SK-N-SH (cell line): ENCODE measurements at regions not wholly inside any gene's neighbourhood (a gene's known extent, or its start where the extent isn't known, plus 50 kb on each side); places are given as distances from the start of the nearest gene placed in this dataset.

Experiments
- CTCF ChIA-PET: fragments of 300-600, 350-600 bp; formaldehyde crosslinking; extraction: SDS; loops from one replicate; lab custom pipeline; 2021; lab: Yijun Ruan, JAX
- POLR2A ChIA-PET: fragments of 350-600 bp; sonication (Branson Sonifier 250); formaldehyde crosslinking; extraction: SDS; loops from one replicate; lab custom pipeline; 2020; ENCODE audit warnings: antibody characterized with exemption, inconsistent platforms; lab: Yijun Ruan, JAX
- DNase-seq: peaks from one replicate; pipeline ENCODE4 v3.0.0; 2012
- H2AFZ ChIP-seq: fragments of 200-600 bp; sonication (generic); 2 replicates; pipeline ENCODE4 v1.8.1; 2016; ENCODE audit warnings: antibody characterized with exemption, mild to moderate bottlenecking, low read depth
- H3F3A ChIP-seq: fragments of 200-600 bp; sonication (generic); replicated peaks from 2 replicates; pipeline ENCODE3; 2016; ENCODE audit warnings: antibody characterized with exemption, mild to moderate bottlenecking; ENCODE audit not compliant: insufficient read depth
- H3K27ac ChIP-seq, 2 experiments: fragments of 200-500 bp in 1 of 2; fragments of 200-600 bp in 1 of 2; sonication (Bioruptor generic) in 1 of 2; sonication (generic), shearing (Covaris generic) in 1 of 2; 2 replicates each; pipeline versions ENCODE4 v1.5.1 to v1.6.1; 2014 to 2016; ENCODE audit warnings: low read depth in 2 of 2, inconsistent platforms in 1 of 2, low read length in 1 of 2, mild to moderate bottlenecking in 1 of 2, mixed read lengths in 1 of 2
- H3K27me3 ChIP-seq: fragments of 200-600 bp; sonication (generic), shearing (Covaris generic); 2 replicates; pipeline ENCODE4 v1.6.1; 2016; ENCODE audit warnings: mixed run types; ENCODE audit not compliant: insufficient read depth
- H3K36me3 ChIP-seq, 2 experiments: fragments of 200-500 bp in 1 of 2; fragments of 200-600 bp in 1 of 2; sonication (Bioruptor generic) in 1 of 2; sonication (generic) in 1 of 2; replicated peaks in 1 of 2; 2 replicates each; pipeline versions ENCODE3 to v1.5.1; 2014 to 2016; ENCODE audit warnings: low read length in 1 of 2, mild to moderate bottlenecking in 1 of 2; ENCODE audit not compliant: insufficient read depth in 2 of 2, control insufficient read depth in 1 of 2
- H3K4me1 ChIP-seq, 2 experiments: fragments of 200-500 bp in 1 of 2; fragments of 200-600 bp in 1 of 2; sonication (Bioruptor generic) in 1 of 2; sonication (generic), shearing (Covaris generic) in 1 of 2; 2 replicates each; pipeline versions ENCODE4 v1.5.1 to v1.6.1; 2014 to 2016; ENCODE audit warnings: low read depth in 1 of 2, low read length in 1 of 2, mixed run types in 1 of 2; ENCODE audit not compliant: insufficient read depth in 2 of 2, control insufficient read depth in 1 of 2
- H3K4me2 ChIP-seq: fragments of 200-600 bp; sonication (generic), shearing (Covaris generic); 2 replicates; pipeline ENCODE4 v1.6.1; 2017; ENCODE audit warnings: mixed run types
- H3K4me3 ChIP-seq, 2 experiments: fragments of 200-500 bp in 1 of 2; fragments of 200-600 bp in 1 of 2; sonication (Bioruptor generic) in 1 of 2; sonication (generic), shearing (Covaris generic) in 1 of 2; 2 replicates each; pipeline versions ENCODE4 v1.5.1 to v1.8.1; 2014 to 2016; ENCODE audit warnings: low read depth in 2 of 2, inconsistent platforms in 1 of 2, low read length in 1 of 2, mild to moderate bottlenecking in 1 of 2, mixed read lengths in 1 of 2, moderate library complexity in 1 of 2
- H3K79me2 ChIP-seq: fragments of 200-600 bp; sonication (generic); 2 replicates; pipeline ENCODE4 v1.8.1; 2017; ENCODE audit warnings: mild to moderate bottlenecking; ENCODE audit not compliant: insufficient read depth
- H3K9ac ChIP-seq: fragments of 200-600 bp; sonication (generic); 2 replicates; pipeline ENCODE4 v1.6.1; 2017; ENCODE audit warnings: mixed run types
- H3K9me2 ChIP-seq: fragments of 200-600 bp; sonication (generic); 2 replicates; pipeline ENCODE4 v1.6.1; 2017; ENCODE audit warnings: mixed run types
- H3K9me3 ChIP-seq: fragments of 200-600 bp; sonication (generic); 2 replicates; pipeline ENCODE4 v1.6.1; 2017; ENCODE audit warnings: mixed run types, mild to moderate bottlenecking, moderate library complexity
- H4K20me1 ChIP-seq: fragments of 200-600 bp; sonication (generic); 2 replicates; pipeline ENCODE4 v1.6.1; 2017; ENCODE audit warnings: mild to moderate bottlenecking, mixed run types; ENCODE audit not compliant: insufficient read depth
- FOSL2 ChIP-seq: IDR thresholded peaks from 2 replicates; pipeline ENCODE4 v1.4.0; 2012; ENCODE audit warnings: low read depth, mild to moderate bottlenecking, moderate library complexity, borderline replicate concordance
- FOXM1 ChIP-seq: IDR thresholded peaks from 2 replicates; pipeline ENCODE4 v1.4.0; 2012; ENCODE audit warnings: low read depth, mild to moderate bottlenecking
- GABPA ChIP-seq: IDR thresholded peaks from 2 replicates; pipeline ENCODE4 v1.4.0; 2012; ENCODE audit warnings: low read depth, mild to moderate bottlenecking
- GATA2 ChIP-seq: sonication (generic); formaldehyde crosslinking; IDR thresholded peaks from 2 replicates; pipeline ENCODE4 v1.5.0; 2020; ENCODE audit warnings: mild to moderate bottlenecking, missing genetic modification reagents
- JUND ChIP-seq: IDR thresholded peaks from 2 replicates; pipeline ENCODE4 v1.4.0; 2012
- MEF2A ChIP-seq: IDR thresholded peaks from 2 replicates; pipeline ENCODE4 v1.4.0; 2012; ENCODE audit warnings: low read depth, borderline replicate concordance
- NFIC ChIP-seq: IDR thresholded peaks from 2 replicates; pipeline ENCODE4 v1.4.0; 2012; ENCODE audit warnings: borderline replicate concordance
- RAD21 ChIP-seq: IDR thresholded peaks from 2 replicates; pipeline ENCODE4 v1.6.1; 2012; ENCODE audit warnings: mild to moderate bottlenecking, low read length
- YY1 ChIP-seq: IDR thresholded peaks from 2 replicates; pipeline ENCODE4 v1.4.0; 2012; ENCODE audit warnings: low read depth, mild to moderate bottlenecking
- WGBS: methylation state at CpG from one replicate; pipeline ENCODE4 v1.1.6; 2017; ENCODE audit warnings: low lambda C conversion rate; 5-methylcytosine and 5-hydroxymethylcytosine counted together
- TF ChIP-seq, protein P1 (sequence below): IDR thresholded peaks from 2 replicates; pipeline ENCODE4; 2012
- TF ChIP-seq, protein P2 (sequence below): IDR thresholded peaks from 2 replicates; pipeline ENCODE4 v1.4.0; 2012; ENCODE audit warnings: low read depth
- TF ChIP-seq, protein P3 (sequence below): fragments of 150-350 bp; IDR thresholded peaks from 2 replicates; pipeline ENCODE4 v1.6.1; 2016; ENCODE audit warnings: mild to moderate bottlenecking, low read depth, low read length
- TF ChIP-seq, protein P4 (sequence below): fragments of 200-600 bp; sonication (generic); IDR thresholded peaks from 2 replicates; pipeline ENCODE4 v1.6.1; 2017; ENCODE audit warnings: antibody characterized with exemption, mild to moderate bottlenecking, moderate library complexity

DNA sequence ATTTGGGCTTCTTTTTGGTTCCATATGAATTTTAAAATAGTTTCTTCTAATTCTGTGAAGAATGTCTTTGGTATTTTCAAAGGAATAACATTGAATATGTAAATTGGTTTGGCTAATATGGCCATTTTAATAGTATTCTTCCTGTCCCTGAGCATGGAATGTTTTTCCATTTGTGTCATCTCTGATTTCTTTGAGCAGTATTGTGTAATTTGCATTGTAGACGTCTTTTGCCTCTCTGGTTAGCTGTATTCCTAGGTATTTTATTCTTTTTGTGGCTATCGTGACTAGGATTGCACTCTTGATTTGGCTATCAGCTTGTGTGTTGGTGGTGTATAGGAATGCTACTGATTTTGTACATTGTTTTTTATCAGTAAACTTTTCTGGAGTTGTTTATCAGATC lies 601.9 kb downstream of the SNAPC1 start:
- CTCF ChIA-PET: interaction anchor here (1.0 kb wide), 1 partner anchor 186 kb away, joined by 3 read pairs; no protein-coding TSS in a partner anchor

DNA sequence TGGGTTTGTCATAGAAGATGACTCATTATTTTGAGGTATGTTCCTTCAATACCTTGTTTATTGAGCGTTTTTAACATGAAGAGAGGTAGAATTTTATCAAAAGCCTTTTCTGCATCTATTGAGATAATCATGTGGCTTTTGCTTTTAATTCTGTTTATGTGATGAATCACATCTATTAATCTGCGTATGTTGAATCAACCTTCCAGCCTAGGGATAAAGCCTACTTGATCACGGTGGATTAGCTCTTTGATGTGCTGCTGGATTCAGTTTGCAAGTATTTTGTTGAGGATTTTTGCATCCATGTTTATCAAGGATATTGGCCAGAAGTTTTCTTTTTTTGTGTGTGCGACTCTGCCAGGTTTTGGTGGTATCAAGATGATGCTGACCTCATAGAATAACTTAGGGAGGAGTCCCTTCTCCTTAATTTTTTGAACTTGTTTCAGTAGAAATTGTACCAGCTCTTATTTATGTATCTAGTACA lies 602.6 kb downstream of the SNAPC1 start:
- no peak for DNase-seq
- Histone ChIP-seq H3K79me2 (no peaks in the 10 kb centered on the region), H3K4me2 (no peak overlapping the region), H4K20me1 (no peaks in the 10 kb centered on the region), H3K36me3 (no peaks in the 10 kb centered on the region), H3K9me2 (no peaks in the 10 kb centered on the region), H3K4me1 (no peaks in the 10 kb centered on the region), H3F3A (no peaks in the 10 kb centered on the region), H3K4me3 (no peak overlapping the region), H3K27ac (no peak overlapping the region), H3K9me3 (no peaks in the 10 kb centered on the region), H2AFZ (no peak overlapping the region), H3K27me3 (no peaks in the 10 kb centered on the region), H3K9ac (no peak overlapping the region)
- 2% methylated on average over 4 of the region's 4 CpGs for WGBS
- ChIA-PET POLR2A (no interaction called here), CTCF (interaction anchor here (1.0 kb wide), 1 partner anchor 186 kb away, joined by 3 read pairs; no protein-coding TSS in a partner anchor)
- TF ChIP-seq, protein P1, sequence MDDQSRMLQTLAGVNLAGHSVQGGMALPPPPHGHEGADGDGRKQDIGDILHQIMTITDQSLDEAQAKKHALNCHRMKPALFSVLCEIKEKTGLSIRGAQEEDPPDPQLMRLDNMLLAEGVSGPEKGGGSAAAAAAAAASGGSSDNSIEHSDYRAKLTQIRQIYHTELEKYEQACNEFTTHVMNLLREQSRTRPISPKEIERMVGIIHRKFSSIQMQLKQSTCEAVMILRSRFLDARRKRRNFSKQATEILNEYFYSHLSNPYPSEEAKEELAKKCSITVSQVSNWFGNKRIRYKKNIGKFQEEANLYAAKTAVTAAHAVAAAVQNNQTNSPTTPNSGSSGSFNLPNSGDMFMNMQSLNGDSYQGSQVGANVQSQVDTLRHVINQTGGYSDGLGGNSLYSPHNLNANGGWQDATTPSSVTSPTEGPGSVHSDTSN: no peak

More for the DNA sequence above, 601.9 kb downstream of the SNAPC1 start:
- no peaks in the 10 kb centered on the region for H3K79me2 ChIP-seq
- TF ChIP-seq JUND (no peak), RAD21 (no peak)
- TF ChIP-seq, all 33 proteins: peak for 0
- H2AFZ ChIP-seq: no peak overlapping the region
- H3K4me3 ChIP-seq: no peak overlapping the region
- no peaks in the 10 kb centered on the region for H3K27me3 ChIP-seq
- H3K9me3 ChIP-seq: no peaks in the 10 kb centered on the region
- no peaks in the 10 kb centered on the region for H3F3A ChIP-seq
- POLR2A ChIA-PET: no interaction called here
- no peak overlapping the region for H3K27ac ChIP-seq
- no peak for DNase-seq
- no peak overlapping the region for H3K9ac ChIP-seq
- H3K4me1 ChIP-seq: no peaks in the 10 kb centered on the region
- no peaks in the 10 kb centered on the region for H4K20me1 ChIP-seq
- H3K4me2 ChIP-seq: no peak overlapping the region
- no peaks in the 10 kb centered on the region for H3K9me2 ChIP-seq
- no peaks in the 10 kb centered on the region for H3K36me3 ChIP-seq
- WGBS: 5% methylated on average over 2 of the region's 2 CpGs

DNA sequence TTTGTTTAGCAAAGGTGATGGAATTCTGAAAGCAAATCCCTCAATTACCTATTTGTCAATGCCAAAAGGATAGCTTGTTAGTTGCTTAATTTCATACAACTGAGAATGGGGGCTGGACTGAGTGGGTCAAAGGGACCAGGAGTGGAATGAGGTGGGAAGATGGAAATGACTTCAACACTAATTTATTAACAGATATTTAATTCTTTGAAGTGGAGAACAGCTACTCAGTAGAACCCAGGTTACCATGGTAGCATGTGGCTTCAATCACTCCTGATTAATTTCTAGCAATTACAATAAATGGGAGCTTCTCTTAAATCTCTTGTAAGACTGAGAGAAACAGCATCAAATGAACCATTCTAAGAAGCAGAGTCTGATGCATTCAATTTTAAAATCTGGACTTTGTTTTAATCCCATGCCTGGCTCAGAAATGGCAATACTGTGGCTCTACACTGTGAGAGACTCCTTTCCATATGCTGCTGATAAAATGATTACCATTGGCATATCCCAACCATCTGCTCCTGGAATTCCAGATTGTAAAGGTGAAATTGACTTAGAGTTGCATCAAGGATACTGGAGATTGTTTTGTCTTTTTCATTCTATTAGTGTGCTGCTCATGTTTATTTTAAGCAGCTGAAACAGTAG lies 607.8 kb downstream of the SNAPC1 start:
- Histone ChIP-seq H3K4me2 (no peak overlapping the region), H3K4me3 (no peak overlapping the region), H2AFZ (no peak overlapping the region), H3K9me2 (no peaks in the 10 kb centered on the region), H4K20me1 (no peaks in the 10 kb centered on the region), H3K79me2 (no peaks in the 10 kb centered on the region), H3K27ac (no peak overlapping the region), H3F3A (no peaks in the 10 kb centered on the region), H3K4me1 (no peaks in the 10 kb centered on the region), H3K9me3 (no peaks in the 10 kb centered on the region), H3K9ac (no peak overlapping the region), H3K36me3 (no peaks in the 10 kb centered on the region), H3K27me3 (no peaks in the 10 kb centered on the region; the same call in 1 of the 2 replicates)
- DNase-seq: no peak
- ChIA-PET CTCF (no interaction called here), POLR2A (no interaction called here)
- TF ChIP-seq, protein P2, sequence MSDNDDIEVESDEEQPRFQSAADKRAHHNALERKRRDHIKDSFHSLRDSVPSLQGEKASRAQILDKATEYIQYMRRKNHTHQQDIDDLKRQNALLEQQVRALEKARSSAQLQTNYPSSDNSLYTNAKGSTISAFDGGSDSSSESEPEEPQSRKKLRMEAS: no peak
- no peak for TF ChIP-seq MEF2A
- TF ChIP-seq, protein P3, sequence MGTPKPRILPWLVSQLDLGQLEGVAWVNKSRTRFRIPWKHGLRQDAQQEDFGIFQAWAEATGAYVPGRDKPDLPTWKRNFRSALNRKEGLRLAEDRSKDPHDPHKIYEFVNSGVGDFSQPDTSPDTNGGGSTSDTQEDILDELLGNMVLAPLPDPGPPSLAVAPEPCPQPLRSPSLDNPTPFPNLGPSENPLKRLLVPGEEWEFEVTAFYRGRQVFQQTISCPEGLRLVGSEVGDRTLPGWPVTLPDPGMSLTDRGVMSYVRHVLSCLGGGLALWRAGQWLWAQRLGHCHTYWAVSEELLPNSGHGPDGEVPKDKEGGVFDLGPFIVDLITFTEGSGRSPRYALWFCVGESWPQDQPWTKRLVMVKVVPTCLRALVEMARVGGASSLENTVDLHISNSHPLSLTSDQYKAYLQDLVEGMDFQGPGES: no peak
- TF ChIP-seq, protein P4, sequence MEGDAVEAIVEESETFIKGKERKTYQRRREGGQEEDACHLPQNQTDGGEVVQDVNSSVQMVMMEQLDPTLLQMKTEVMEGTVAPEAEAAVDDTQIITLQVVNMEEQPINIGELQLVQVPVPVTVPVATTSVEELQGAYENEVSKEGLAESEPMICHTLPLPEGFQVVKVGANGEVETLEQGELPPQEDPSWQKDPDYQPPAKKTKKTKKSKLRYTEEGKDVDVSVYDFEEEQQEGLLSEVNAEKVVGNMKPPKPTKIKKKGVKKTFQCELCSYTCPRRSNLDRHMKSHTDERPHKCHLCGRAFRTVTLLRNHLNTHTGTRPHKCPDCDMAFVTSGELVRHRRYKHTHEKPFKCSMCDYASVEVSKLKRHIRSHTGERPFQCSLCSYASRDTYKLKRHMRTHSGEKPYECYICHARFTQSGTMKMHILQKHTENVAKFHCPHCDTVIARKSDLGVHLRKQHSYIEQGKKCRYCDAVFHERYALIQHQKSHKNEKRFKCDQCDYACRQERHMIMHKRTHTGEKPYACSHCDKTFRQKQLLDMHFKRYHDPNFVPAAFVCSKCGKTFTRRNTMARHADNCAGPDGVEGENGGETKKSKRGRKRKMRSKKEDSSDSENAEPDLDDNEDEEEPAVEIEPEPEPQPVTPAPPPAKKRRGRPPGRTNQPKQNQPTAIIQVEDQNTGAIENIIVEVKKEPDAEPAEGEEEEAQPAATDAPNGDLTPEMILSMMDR: no peak
- no peak for TF ChIP-seq YY1
- TF ChIP-seq, protein P1: no peak
- no peak for TF ChIP-seq NFIC
- TF ChIP-seq FOSL2: no peak
- TF ChIP-seq FOXM1: no peak
- no peak for TF ChIP-seq GABPA
- no peak for TF ChIP-seq GATA2 (CRISPR knock-in tag)
- TF ChIP-seq JUND: no peak
